IPS-20b (cell line): ENCODE measurements at regions not wholly inside any gene's neighbourhood (a gene's known extent, or its start where the extent isn't known, plus 50 kb on each side); places are given as distances from the start of the nearest gene placed in this dataset.
"Not testable (repeated sequence)": the region's sequence is repeated elsewhere in the genome, so short reads cannot be mapped to it uniquely, and the experiment has no call there.

ENCODE experiments used
- H3K27ac ChIP-seq: one replicate; pipeline ENCODE4 v1.5.1; 2013; ENCODE audit warnings: low read length
- H3K27me3 ChIP-seq: 2 replicates; pipeline ENCODE4 v1.6.1; 2013; ENCODE audit warnings: mild to moderate bottlenecking, low read length, inconsistent platforms; ENCODE audit not compliant: insufficient read depth
- H3K36me3 ChIP-seq: 2 replicates; pipeline ENCODE4 v1.6.1; 2013; ENCODE audit warnings: low read depth, mild to moderate bottlenecking, inconsistent platforms, low read length, moderate library complexity; ENCODE audit not compliant: insufficient read depth
- H3K4me1 ChIP-seq: 2 replicates; pipeline ENCODE4 v1.6.1; 2013; ENCODE audit warnings: mild to moderate bottlenecking, control low read depth, inconsistent platforms, low read length, moderate library complexity; ENCODE audit not compliant: insufficient read depth
- H3K4me3 ChIP-seq: 2 replicates; pipeline ENCODE4 v1.5.1; 2013; ENCODE audit warnings: mild to moderate bottlenecking, low read length, inconsistent platforms
- H3K9ac ChIP-seq: 2 replicates; pipeline ENCODE4 v1.6.1; 2013; ENCODE audit warnings: low read depth, mild to moderate bottlenecking, inconsistent platforms, low read length, moderate library complexity
- H3K9me3 ChIP-seq: 2 replicates; pipeline ENCODE4 v1.6.1; 2013; ENCODE audit warnings: mild to moderate bottlenecking, low read depth, low read length, inconsistent platforms; ENCODE audit not compliant: insufficient read depth

GRCh38 chr12:89153341-89153740 is 199.0 kb downstream of the DUSP6 start:
- Histone ChIP-seq H3K27ac (no peak overlapping the region), H3K9ac (no peak overlapping the region), H3K4me3 (no peak overlapping the region)

GRCh38 chr12:89151536-89151935 is 200.8 kb downstream of the DUSP6 start:
- no peak overlapping the region for H3K4me3 ChIP-seq
- H3K27ac ChIP-seq = no peak overlapping the region
- 0 out of 2 replicates have a peak, but pooled peaks cover 6% of the 10 kb centered on the region for H3K36me3 ChIP-seq
- H3K9ac ChIP-seq = no peak overlapping the region
- H3K4me1 ChIP-seq = no peaks in the 10 kb centered on the region
- H3K27me3 ChIP-seq = no peaks in the 10 kb centered on the region
- peaks cover 13% of the 10 kb centered on the region; the same call in 1 of the 2 replicates for H3K9me3 ChIP-seq

More at GRCh38 chr12:89153341-89153740, 199.0 kb downstream of the DUSP6 start:
- no peaks in the 10 kb centered on the region; the same call in 1 of the 2 replicates for H3K4me1 ChIP-seq
- H3K27me3 ChIP-seq = no peaks in the 10 kb centered on the region; the same call in 1 of the 2 replicates
- 0 out of 2 replicates have a peak, but pooled peaks cover 6% of the 10 kb centered on the region for H3K36me3 ChIP-seq
- H3K9me3 ChIP-seq = peaks cover 13% of the 10 kb centered on the region; the same call in 1 of the 2 replicates

GRCh38 chr12:89150789-89151188 is 201.5 kb downstream of the DUSP6 start:
- H3K4me3 ChIP-seq = not testable (repeated sequence)

GRCh38 chr12:89140602-89141238 is 211.6 kb downstream of the DUSP6 start:
- Histone ChIP-seq H3K36me3 (no peaks in the 10 kb centered on the region), H3K9me3 (no peaks in the 10 kb centered on the region), H3K27ac (no peak overlapping the region), H3K4me3 (no peak overlapping the region), H3K9ac (no peak overlapping the region), H3K27me3 (no peaks in the 10 kb centered on the region), H3K4me1 (no peaks in the 10 kb centered on the region; the same call in 1 of the 2 replicates)

More at GRCh38 chr12:89150789-89151188, 201.5 kb downstream of the DUSP6 start:
- H3K9me3 ChIP-seq = peaks cover 13% of the 10 kb centered on the region; the same call in 1 of the 2 replicates
- H3K27ac ChIP-seq, H3K4me1 ChIP-seq, H3K36me3 ChIP-seq, H3K27me3 ChIP-seq, H3K9ac ChIP-seq: not testable (repeated sequence)

- Histone ChIP-seq H3K4me3 (no peak overlapping the region), H3K9ac (no peak overlapping the region)
Measured at GRCh38 chr12:89140141-89140540, 212.2 kb downstream of the DUSP6 start.

GRCh38 chr12:89139390-89139789 is 212.9 kb downstream of the DUSP6 start:
- no peak overlapping the region for H3K4me3 ChIP-seq
- no peaks in the 10 kb centered on the region; the same call in 1 of the 2 replicates for H3K4me1 ChIP-seq
- H3K9me3 ChIP-seq = no peaks in the 10 kb centered on the region
- H3K36me3 ChIP-seq = no peaks in the 10 kb centered on the region
- no peak overlapping the region for H3K9ac ChIP-seq
- H3K27ac ChIP-seq = no peak overlapping the region
- H3K27me3 ChIP-seq = no peaks in the 10 kb centered on the region

More at GRCh38 chr12:89140141-89140540, 212.2 kb downstream of the DUSP6 start:
- Histone ChIP-seq H3K27me3 (no peaks in the 10 kb centered on the region), H3K27ac (no peak overlapping the region), H3K9me3 (no peaks in the 10 kb centered on the region), H3K4me1 (no peaks in the 10 kb centered on the region; the same call in 1 of the 2 replicates), H3K36me3 (no peaks in the 10 kb centered on the region)

- no peaks in the 10 kb centered on the region for H3K27me3 ChIP-seq
- H3K4me3 ChIP-seq = no peak overlapping the region
- H3K9ac ChIP-seq = no peak overlapping the region
- no peak overlapping the region for H3K27ac ChIP-seq
- H3K4me1 ChIP-seq = no peaks in the 10 kb centered on the region; the same call in 1 of the 2 replicates
- no peaks in the 10 kb centered on the region for H3K36me3 ChIP-seq
- H3K9me3 ChIP-seq = no peaks in the 10 kb centered on the region
Measured at GRCh38 chr12:89138048-89138852, 214.1 kb downstream of the DUSP6 start.

- H3K27me3 ChIP-seq = no peaks in the 10 kb centered on the region
- H3K27ac ChIP-seq = no peak overlapping the region
- no peaks in the 10 kb centered on the region for H3K36me3 ChIP-seq
- H3K9ac ChIP-seq = no peak overlapping the region
- no peaks in the 10 kb centered on the region; the same call in 1 of the 2 replicates for H3K4me1 ChIP-seq
- H3K4me3 ChIP-seq = no peak overlapping the region
- no peaks in the 10 kb centered on the region for H3K9me3 ChIP-seq
Measured at GRCh38 chr12:89135976-89136634, 216.2 kb downstream of the DUSP6 start.

- no peaks in the 10 kb centered on the region; the same call in 1 of the 2 replicates for H3K4me1 ChIP-seq
- H3K9me3 ChIP-seq = no peaks in the 10 kb centered on the region
- H3K27me3 ChIP-seq = no peaks in the 10 kb centered on the region
- H3K9ac ChIP-seq = no peak overlapping the region
- no peak overlapping the region for H3K4me3 ChIP-seq
- no peak overlapping the region for H3K27ac ChIP-seq
- H3K36me3 ChIP-seq = no peaks in the 10 kb centered on the region
Measured at GRCh38 chr12:89134213-89134770, 218.0 kb downstream of the DUSP6 start.

GRCh38 chr12:89129167-89129870 is 223.0 kb downstream of the DUSP6 start:
- Histone ChIP-seq H3K4me1 (no peaks in the 10 kb centered on the region), H3K4me3 (no peak overlapping the region), H3K9ac (no peak overlapping the region), H3K36me3 (no peaks in the 10 kb centered on the region), H3K9me3 (no peaks in the 10 kb centered on the region), H3K27ac (no peak overlapping the region), H3K27me3 (no peaks in the 10 kb centered on the region)

- no peak overlapping the region for H3K9ac ChIP-seq
- H3K36me3 ChIP-seq = no peaks in the 10 kb centered on the region
- no peaks in the 10 kb centered on the region for H3K9me3 ChIP-seq
- no peaks in the 10 kb centered on the region for H3K27me3 ChIP-seq
- no peak overlapping the region for H3K27ac ChIP-seq
- no peak overlapping the region for H3K4me3 ChIP-seq
- H3K4me1 ChIP-seq = no peaks in the 10 kb centered on the region
Measured at GRCh38 chr12:89126712-89127111, 225.6 kb downstream of the DUSP6 start.
